ENCODE measurements at regions not wholly inside any gene's neighbourhood (a gene's known extent, or its start where the extent isn't known, plus 50 kb on each side); places are given as distances from the start of the nearest gene placed in this dataset.
"Not testable (repeated sequence)": the region's sequence is repeated elsewhere in the genome, so short reads cannot be mapped to it uniquely, and the experiment has no call there.

DNA sequence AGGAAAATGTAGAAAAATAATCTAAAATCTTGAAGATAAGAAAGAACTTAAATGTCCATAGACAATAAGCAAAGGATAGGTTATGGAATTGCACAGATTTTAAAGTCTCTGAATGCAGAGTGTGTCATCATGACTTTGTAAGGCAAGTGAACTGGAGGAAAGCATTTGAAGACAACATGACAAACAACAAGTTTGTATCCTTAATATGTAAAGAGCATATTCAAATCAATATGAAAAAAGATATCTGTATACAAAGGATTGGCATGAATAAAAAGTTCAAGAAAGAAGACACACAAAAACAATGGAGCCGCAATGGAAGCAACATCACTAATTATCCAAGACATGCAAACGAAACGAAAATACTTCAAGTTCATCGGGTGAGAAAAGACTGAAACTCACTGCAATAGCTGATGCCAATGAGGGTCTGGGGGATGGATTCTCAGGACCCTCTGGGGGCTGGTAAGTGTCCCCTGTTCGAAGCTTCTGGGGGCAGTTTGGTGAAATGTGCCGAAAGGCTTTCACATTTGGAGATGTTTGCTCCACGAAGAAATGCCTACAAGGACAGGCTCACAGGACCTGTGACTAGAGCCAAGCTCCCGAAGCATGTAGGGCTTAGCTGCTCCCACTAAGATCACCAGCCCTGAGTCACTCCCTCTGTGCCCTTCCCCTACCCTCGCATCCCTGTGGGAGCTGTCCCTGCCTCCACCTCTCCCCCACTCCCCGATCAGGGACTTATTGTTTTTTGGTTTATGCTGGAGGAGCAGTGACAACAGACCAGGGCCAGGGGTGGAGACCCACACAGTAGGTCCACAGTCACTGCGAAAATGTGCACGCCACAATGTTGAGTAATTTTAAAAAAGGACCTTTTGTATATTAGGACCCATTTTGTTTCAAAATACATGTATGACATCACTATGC is 345.7 kb upstream of the SFSWAP start:
- DNase-seq: no peak

GRCh38 chr12:131365821-131366260 is 345.0 kb upstream of the SFSWAP start:
- DNase-seq: no peak

- no peak for DNase-seq
Observed at GRCh38 chr12:131366261-131366871, 344.5 kb upstream of the SFSWAP start.

- DNase-seq: not testable (repeated sequence)
Observed at GRCh38 chr12:131367067-131367982, 343.6 kb upstream of the SFSWAP start.

GRCh38 chr12:131367983-131368667 is 342.8 kb upstream of the SFSWAP start:
- DNase-seq: no peak

GRCh38 chr12:131368668-131369071 is 342.2 kb upstream of the SFSWAP start:
- no peak for DNase-seq

GRCh38 chr12:131369094-131369845 is 341.6 kb upstream of the SFSWAP start:
- DNase-seq: no peak

DNA sequence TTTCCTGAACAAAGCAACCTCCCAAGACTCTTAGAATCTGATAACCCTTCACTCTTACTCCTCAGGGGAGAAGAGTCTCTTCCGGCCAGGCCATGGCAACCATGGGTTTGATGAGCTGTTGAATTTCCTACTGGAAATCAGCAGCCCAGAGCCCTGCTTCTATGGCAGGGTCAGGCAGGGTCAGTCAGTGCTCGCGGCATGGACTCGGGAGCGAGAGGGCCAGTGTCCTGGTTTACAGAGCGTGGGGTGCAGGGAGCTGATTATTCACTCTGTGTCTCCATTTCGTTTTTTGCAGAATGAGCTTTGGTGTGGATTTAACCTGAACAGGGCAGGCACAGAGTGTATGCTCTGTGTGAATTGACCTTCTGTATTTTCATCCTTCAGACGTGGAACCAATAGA is 340.6 kb upstream of the SFSWAP start:
- no peak for DNase-seq

DNA sequence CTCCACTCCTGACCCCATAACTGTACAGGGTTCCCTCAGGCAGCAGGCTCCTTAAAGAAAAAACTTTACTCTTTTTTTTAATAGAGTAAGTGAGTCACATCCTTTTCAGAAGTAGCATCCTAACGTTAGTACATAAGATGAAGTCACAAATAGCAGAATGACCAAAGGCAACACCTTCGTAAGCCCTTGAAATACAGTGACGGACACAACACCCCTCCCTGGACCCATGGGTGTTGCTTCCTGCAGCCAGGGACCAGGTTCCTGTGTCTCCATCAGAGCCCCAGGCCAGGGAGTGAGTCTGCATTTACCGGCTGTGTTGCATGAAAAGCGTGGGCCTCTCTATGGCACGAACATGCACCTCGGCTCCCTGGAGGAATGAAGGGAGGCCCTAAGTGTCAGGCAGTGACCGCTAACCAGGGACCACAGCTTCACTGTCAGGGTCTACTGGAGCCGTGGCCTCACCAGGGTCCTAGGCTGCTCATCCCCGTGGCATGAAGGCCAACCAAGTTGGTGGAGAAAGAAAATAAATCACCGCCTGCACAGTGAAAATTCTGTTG is 340.0 kb upstream of the SFSWAP start:
- DNase-seq: no peak

GRCh38 chr12:131371401-131372170 is 339.3 kb upstream of the SFSWAP start:
- DNase-seq: no peak

DNA sequence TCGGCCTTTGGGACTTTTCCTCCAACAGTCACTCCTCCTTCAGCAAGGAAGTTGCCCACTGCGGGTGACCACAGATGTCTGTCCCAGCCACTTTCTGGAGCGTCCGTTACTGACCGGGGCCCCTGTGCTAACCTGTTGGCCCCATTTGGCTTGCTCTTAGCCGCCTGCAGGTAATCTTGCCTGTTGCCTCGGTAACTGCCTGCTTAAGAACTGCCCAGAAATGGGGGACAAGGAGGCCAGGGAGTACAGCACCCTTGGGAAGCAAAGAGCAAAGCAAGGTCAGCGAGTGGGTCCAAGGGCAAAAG is 338.8 kb upstream of the SFSWAP start:
- no peak for DNase-seq

GRCh38 chr12:131372706-131373195 is 338.1 kb upstream of the SFSWAP start:
- no peak for DNase-seq

DNA sequence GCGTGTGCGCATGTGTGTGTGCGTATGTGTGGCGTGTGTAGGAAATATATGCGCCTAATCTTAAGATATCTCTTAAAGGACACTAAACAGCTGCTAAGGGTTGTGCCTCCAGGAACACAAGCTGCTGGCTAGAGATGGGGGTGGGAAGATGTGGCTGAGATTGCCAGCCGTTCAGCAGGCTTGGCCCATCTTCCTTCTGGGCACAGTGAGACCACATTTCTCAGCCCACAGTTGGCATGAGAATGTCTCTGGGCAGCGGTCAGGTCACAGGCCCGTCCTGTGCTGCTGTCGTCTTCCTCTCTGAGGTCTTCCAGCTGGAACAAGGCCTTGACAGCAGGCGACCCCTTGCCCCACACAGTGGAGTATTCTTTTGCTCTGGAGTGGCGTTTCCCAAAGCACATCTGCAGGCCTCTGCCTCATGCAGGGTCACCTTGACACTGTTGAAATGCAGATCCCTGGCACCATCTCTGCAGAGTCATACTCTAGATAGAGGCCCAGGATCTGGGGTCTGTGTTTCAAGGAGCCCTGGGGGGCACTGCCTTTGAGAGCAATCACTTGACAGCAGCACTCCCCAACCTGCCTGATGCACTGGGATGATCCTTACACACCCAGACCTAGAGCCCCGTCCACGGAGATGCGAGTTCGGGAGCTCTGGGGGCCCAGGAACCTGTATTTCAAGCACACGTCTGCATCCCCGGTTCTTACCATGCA is 335.5 kb upstream of the SFSWAP start:
- no peak for DNase-seq

DNA sequence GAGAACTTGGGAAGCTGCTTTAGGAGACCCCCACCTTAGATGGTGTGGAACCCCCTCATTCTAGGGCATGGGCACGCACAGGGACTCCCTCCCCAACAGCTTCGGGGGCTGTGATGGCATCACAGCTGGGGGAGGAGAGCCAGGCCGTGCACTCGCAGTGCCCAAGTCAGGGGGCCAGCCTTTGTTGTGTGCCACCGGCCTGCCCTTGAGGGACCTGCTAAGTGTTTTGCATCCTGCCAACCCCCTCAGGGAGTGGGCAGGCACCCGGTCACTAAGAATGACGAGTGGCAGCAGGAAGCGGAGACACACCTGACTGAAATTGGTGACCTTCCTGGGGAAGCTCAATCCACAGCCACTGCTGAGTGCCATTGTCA is 334.9 kb upstream of the SFSWAP start:
- no peak for DNase-seq

GRCh38 chr12:131378176-131378842 is 332.6 kb upstream of the SFSWAP start:
- DNase-seq: no peak

GRCh38 chr12:131378861-131379665 is 331.8 kb upstream of the SFSWAP start:
- DNase-seq: no peak

GRCh38 chr12:131379738-131380137 is 331.2 kb upstream of the SFSWAP start:
- no peak for DNase-seq

DNA sequence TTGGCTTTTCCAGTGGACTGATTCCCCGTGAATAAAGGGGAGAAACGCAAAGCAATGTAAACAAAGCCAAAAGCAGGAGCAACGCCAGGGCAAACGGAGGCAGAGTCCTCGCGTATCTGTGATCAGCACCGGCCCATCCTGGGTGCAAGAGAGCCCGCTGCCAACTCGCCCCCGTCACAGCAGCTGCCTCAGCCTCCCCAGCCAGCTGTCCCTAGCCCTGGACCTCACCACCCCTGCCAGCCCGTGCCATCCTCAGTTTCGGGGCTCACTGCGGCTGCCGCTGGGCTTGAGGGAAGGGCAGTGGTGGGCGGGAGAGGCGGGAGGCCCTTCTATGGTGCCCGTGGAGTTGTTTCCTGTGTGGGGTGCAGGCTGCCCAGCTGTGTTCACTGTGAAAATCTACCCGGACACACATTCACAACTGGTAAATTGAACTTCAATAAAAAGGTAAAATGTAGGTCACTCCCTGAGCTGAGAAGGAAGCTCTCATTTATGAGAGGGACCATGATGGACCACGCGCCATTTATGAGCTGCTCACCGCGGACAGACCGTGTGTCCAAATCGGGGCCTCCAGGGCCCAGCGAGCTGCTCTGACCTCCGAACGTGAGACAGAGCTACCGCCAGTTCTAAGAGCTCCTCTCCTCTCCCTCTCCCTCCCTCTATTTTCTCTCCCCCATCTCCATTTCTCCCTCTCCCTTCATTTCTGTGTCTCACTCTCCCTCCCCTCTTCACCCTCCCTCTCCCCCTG is 330.5 kb upstream of the SFSWAP start:
- no peak for DNase-seq

Measured in 8988T (cell line).